SW480 (cell line): ENCODE measurements at regions not wholly inside any gene's neighbourhood (a gene's known extent, or its start where the extent isn't known, plus 50 kb on each side); places are given as distances from the start of the nearest gene placed in this dataset.
"Not testable (repeated sequence)": the region's sequence is repeated elsewhere in the genome, so short reads cannot be mapped to it uniquely, and the experiment has no call there.

Source experiments
- DNase-seq: peaks from one replicate; pipeline ENCODE4 v3.0.0-alpha.2; 2016; ENCODE audit warnings: low spot score

GRCh38 chr11:27241311-27242122 lies 121.5 kb downstream of the CCDC34 start:
- peak; percentile 23 for DNase-seq

GRCh38 chr11:27239305-27239942 lies 123.6 kb downstream of the CCDC34 start:
- no peak for DNase-seq

- no peak for DNase-seq
Measured at GRCh38 chr11:27238811-27239210, 124.2 kb downstream of the CCDC34 start.

GRCh38 chr11:27237643-27238042 lies 125.4 kb downstream of the CCDC34 start:
- DNase-seq, result no peak

GRCh38 chr11:27234961-27235360 lies 128.1 kb downstream of the CCDC34 start:
- no peak for DNase-seq

GRCh38 chr11:27234043-27234668 lies 128.9 kb downstream of the CCDC34 start:
- DNase-seq, result peak; percentile 22

GRCh38 chr11:27233654-27234042 lies 129.4 kb downstream of the CCDC34 start:
- no peak for DNase-seq

GRCh38 chr11:27231530-27231929 lies 131.5 kb downstream of the CCDC34 start:
- no peak for DNase-seq

- DNase-seq, result no peak
Measured at GRCh38 chr11:27230192-27230572, 132.8 kb downstream of the CCDC34 start.

GRCh38 chr11:27229511-27230191 lies 133.4 kb downstream of the CCDC34 start:
- DNase-seq, result no peak

GRCh38 chr11:27228906-27229290 lies 134.1 kb downstream of the CCDC34 start:
- no peak for DNase-seq

GRCh38 chr11:27228232-27228905 lies 134.6 kb downstream of the CCDC34 start:
- no peak for DNase-seq

- DNase-seq, result no peak
Measured at GRCh38 chr11:27227736-27228135, 135.3 kb downstream of the CCDC34 start.

- DNase-seq, result not testable (repeated sequence)
Measured at GRCh38 chr11:27219487-27220039, 143.5 kb downstream of the CCDC34 start.

- no peak for DNase-seq
Measured at GRCh38 chr11:27218421-27219038, 144.5 kb downstream of the CCDC34 start.

GRCh38 chr11:27217948-27218420 lies 145.0 kb downstream of the CCDC34 start:
- no peak for DNase-seq

GRCh38 chr11:27217496-27217895 lies 145.5 kb downstream of the CCDC34 start:
- DNase-seq, result no peak

GRCh38 chr11:27216270-27217149 lies 146.5 kb downstream of the CCDC34 start:
- DNase-seq, result no peak

GRCh38 chr11:27215471-27216269 lies 147.3 kb downstream of the CCDC34 start:
- no peak for DNase-seq
